Activated CD4-positive, alpha-beta T cell treated with anti-CD3 and anti-CD28 coated beads, Interleukin-2, Interleukin-4, amounts not matched to agents 100 ng/mL and 50 ng/mL, durations not matched to agents 16 hours and 8 hours (primary cell): ENCODE measurements at regions not wholly inside any gene's neighbourhood (a gene's known extent, or its start where the extent isn't known, plus 50 kb on each side); places are given as distances from the start of the nearest gene placed in this dataset.
"Not testable (repeated sequence)": the region's sequence is repeated elsewhere in the genome, so short reads cannot be mapped to it uniquely, and the experiment has no call there.

Experiments used
- DNase-seq: peaks from one replicate; pipeline ENCODE4 v3.0.0-alpha.2; 2020; ENCODE audit warnings: low spot score

DNA sequence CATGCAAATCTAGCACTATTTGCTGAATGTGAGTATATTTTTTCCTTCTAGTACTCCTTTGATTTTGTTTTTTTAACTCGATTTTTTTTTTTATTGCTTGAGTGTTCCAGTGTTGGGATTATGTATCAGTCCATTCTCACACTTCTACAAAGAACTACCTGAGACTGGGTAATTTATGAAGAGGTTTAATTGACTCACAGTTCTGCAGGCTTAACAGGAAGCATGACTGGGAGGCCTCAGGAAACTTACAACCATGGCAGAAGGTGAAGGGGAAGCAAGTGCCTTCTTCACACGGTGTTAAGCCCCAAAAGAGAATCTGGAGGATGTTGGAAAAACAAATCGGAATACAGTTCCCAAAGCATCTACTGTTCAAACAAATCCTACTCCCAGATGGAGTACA, 69.1 kb downstream of the ZNF518B start:
- DNase-seq: not testable (repeated sequence)

GRCh38 chr4:10385994-10386394, 71.2 kb downstream of the ZNF518B start:
- DNase-seq: no peak

GRCh38 chr4:10384974-10385373, 72.3 kb downstream of the ZNF518B start:
- no peak for DNase-seq

GRCh38 chr4:10383417-10383816, 73.8 kb downstream of the ZNF518B start:
- DNase-seq: no peak

DNA sequence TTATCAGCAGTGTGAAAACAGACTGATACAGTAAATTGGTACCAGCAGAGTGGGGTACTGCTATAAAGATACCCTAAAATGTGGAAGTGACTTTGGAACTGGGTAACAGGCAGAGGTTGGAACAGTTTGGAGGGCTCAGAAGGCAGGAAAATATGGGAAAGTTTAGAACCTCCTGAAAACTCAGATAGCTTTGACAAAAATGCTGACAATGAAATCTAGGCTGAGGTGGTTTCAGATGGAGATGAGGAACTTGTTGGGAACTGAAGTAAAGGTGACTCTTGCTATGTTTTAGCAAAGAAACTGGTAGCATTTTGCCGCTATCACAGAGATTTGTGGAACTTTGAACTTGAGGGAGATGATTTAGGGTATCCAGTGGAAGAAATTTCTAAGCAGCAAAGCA, 75.1 kb downstream of the ZNF518B start:
- DNase-seq: not testable (repeated sequence)

DNA sequence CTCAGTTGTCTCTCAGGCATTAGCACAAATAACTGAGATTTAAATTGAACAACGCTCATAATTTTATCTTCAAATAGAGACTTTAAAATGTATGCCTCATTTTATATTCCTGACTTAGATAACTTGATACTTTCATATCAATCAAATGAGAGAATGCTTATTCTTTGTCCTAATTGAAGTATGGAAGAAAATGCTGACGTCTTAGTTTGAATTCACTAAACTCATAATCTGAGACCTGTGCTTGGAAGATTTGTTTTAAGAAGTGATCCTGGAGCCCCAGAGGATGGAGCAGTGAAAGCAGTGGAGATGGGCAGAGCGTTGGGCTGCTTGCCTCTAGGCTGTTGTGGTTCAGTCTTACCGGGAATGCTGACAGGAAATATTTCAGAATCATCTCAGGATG, 76.1 kb downstream of the ZNF518B start:
- no peak for DNase-seq

GRCh38 chr4:10380735-10381134, 76.5 kb downstream of the ZNF518B start:
- DNase-seq: no peak

DNA sequence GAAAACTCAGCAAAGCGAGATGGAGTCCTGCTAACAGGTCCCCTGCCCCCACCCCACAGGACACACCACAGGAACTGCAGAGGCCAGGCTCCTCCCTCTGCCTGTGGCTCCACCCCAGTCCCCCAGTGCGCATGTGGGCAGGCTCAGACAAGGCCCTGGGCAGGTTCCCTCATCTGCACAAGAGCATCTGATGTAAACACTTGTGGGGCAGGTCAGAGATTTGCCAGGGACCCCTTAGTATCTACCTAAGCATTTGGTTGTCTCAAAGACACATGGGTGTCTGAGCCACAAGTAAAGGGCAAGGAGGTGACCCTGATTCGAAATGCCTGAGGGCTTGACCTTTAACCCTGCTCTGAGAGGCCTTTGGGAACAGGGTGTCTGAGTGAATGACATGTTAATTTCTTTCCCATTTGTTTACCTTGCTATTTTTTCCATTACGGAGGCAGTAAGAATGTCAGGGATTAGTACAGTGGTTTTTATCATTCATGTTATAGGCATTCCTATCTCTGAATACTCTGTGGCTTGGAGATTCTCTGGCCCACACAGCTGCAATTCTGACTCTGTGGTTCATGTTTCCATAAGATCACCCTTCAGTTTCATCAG, 85.3 kb downstream of the ZNF518B start:
- no peak for DNase-seq

DNA sequence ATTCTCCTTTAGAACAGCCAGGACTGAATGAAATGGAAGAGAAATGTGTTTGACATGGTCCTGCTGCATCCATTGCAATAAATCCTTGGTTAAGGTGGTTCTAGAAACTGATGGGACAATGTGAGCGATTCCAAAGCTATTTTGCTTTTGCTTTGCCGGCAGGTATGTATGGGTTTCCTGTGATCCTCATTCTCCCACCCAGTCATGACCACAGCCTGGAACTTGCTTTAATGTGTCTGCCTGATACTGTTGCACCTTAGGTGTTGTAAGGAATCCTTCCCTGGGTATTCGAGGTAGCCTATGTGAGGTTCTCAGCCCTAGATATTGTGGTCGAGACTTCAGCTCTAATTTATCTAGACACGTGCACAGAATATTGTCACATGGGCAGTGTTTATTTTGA, 86.1 kb downstream of the ZNF518B start:
- DNase-seq: no peak

- DNase-seq: no peak
Observed at GRCh38 chr4:10369517-10369916, 87.7 kb downstream of the ZNF518B start.

DNA sequence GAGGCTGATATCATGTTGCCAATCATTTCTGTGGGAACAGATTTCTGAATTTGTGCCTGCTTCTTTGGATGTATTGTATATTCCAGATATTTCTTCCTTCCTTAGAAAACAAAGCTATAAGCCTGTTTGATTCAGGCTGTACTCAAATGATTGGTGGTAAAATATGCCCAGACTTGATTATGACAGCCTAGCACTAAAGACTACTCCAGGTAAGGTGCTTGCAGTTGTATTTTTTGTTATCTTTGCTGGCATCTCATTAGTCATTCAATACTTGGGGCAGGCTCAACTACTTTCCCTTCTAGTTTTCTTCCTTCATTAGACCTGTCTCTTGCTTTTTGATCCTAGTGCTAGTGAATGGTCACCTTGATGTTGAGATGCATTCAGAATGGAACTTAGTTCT, 90.6 kb downstream of the ZNF518B start:
- DNase-seq: no peak

DNA sequence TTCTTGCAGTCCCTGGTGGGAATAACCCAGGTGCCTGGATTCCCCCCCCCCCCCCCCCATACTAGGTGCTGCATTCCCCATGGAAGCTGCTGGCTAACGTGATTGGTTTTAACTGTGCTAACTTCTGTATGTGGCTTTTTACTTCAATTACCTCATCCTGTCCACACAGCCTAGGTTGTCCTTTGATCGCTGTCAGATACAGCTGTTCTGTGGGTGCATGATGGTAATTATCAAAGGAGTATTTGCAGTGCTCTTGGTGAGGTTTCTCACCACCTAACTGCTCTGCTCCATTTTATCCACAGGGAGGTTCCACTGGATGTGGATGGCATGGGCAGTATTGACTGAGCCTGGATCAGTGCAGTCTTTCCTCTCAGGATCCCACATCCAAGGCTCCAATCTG, 93.0 kb downstream of the ZNF518B start:
- DNase-seq: no peak

DNA sequence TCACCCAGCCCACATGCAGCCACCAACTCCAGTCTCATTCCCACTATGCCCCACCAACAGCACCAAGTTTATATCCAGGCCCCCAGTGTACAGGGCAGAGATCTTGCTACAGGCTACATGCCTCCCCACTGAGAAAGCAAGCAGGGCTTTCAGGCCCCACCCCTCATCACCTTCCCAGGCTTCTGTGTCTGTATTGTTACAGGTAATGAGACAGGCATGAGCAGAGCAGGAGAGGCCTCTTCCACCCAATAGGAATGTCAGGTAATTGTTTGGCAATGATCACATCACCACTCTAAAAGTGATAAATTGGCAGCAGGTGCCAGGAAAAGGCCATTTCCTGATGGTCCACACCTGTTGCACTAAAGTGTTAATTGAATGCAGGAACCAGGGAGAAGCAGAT, 102.5 kb downstream of the ZNF518B start:
- DNase-seq: no peak

GRCh38 chr4:10354225-10354624, 103.0 kb downstream of the ZNF518B start:
- DNase-seq: no peak

DNA sequence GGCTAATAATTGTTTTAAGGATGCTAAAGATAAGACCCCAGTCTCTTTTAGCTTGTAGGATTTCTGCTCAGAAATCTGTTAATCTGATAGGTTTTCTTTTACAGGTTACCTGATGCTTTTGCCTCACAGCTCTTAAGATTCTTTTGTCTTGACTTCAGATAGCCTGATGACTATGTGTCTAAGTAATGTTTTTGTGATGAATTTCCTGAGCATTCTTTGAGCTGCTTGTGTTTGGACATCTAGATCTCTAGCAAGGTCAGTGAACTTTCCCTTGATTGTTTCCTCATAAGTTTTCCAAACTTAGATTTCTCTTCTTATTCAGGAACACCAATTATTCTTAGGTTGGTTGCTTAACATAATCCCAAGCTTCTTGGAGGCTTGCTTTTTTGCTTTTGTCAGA, 104.1 kb downstream of the ZNF518B start:
- no peak for DNase-seq

DNA sequence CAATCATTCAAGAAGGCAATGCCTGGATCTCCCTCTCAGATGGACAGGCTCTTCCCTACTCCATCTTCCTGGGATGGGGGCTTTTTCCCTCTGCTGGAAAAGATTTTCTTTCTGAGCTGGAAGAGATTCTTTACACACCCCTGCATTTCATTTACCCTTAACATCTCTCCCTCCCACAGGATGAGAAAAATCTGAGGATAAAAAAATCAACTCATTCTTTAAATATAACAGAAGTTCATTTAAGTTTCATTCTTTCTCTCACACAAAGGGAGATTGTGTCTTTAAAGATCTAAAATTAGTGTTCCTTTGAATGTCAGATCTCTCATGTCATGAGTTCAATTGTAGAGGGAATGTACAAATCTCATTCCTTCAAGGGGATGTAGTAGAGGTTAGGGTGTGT, 109.0 kb downstream of the ZNF518B start:
- DNase-seq: no peak

DNA sequence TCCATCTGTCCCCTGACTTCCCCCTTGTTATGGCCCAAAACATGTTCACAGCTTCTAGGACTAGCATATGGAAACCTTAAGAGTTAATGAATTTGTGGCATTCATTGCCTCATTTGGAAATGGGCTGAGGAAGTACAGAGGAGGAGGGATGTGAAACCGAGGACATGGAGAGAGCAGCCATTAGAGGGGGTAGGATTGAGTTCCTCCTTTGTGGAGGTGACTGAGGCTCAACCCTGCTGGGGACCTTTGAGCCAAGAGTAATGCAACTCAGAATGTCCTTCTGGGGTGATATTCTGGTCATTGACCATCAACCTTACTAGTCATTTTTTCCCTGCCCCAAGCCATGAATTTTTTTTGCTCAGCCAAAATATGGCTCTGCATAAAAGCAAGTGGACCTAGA, 109.4 kb downstream of the ZNF518B start:
- no peak for DNase-seq

DNA sequence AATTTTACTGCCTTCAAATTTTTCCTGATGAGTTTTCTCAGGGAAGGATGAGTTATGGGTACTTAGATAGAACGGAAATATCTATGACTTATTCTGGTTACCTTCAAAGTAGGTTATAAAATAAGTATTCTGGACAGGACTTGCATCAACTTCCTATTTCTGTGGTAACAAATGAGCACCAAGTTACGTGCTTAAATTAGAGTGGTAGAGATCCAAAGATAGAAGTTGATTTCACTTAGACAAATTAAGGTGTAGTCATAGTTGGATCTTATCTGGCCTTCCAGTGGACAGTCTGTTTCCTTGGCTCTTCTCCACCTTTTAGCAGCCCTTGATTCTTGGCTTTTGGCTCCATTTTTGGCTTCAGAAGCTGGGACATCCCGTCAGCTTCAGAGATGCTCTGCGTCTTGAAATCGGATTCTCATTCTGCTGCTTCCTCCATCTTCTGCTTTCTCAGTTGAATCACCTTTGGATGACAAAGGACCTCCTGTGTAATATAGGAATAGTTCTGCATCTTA, 109.9 kb downstream of the ZNF518B start:
- DNase-seq: no peak

DNA sequence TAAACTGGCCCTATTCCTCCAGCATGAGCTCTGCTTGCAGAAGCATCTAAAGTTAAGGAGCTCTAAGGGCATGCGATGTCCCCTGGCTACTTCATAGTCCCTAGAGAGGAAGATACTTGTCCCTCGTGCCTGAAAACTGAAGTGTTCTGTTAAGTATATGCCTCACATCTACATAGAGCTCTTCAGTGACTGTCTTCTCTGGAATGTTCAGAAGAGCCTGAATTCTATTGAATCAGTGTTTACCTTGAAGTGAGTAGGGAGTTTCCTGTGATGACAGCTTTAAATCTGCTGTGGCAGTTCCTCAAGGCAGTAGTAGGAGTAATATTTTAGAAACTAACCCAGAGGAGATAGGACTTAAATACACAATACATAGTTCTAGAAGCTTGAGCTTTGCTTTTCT, 111.2 kb downstream of the ZNF518B start:
- no peak for DNase-seq

GRCh38 chr4:10345381-10345784, 111.8 kb downstream of the ZNF518B start:
- DNase-seq: no peak

DNA sequence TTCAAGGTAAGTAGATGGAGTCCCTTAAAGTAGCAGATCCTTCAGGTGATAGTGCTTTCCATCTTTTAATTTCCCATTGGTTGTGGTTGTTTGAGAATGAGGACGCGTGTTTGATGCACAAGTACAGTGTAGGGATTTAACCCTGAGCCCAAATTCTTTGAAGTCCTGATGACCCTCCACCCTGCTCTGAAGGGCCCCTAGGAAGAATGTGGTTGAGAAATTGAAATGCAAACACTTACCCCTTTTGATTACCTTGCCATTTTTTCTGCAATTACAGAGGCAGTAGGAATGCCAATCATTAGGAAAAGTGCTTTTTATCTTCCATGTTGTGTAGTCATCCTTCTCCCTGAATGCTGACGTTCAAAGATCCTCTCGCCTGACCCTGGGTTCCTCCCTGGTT, 112.4 kb downstream of the ZNF518B start:
- no peak for DNase-seq

- no peak for DNase-seq
Observed at GRCh38 chr4:10343656-10344055, 113.6 kb downstream of the ZNF518B start.

DNA sequence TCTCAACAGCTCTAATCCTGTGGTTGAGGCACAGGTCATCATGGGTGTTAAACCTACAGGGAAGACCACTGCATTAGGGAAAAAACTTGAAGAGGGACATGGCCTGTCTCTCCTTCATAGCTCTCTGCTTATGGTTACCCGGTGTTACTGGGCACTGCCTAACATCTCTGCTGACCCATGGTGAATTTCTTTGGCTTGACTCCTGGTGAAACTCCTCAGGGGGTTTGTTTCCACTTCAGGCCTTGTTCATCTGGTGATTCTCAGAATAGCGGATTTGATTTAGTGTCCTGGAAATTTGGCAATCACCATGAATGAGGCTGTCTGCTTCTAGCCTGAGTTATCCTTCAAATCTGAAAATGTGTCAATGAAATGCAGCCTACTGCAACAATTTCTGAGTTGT, 114.4 kb downstream of the ZNF518B start:
- DNase-seq: no peak

DNA sequence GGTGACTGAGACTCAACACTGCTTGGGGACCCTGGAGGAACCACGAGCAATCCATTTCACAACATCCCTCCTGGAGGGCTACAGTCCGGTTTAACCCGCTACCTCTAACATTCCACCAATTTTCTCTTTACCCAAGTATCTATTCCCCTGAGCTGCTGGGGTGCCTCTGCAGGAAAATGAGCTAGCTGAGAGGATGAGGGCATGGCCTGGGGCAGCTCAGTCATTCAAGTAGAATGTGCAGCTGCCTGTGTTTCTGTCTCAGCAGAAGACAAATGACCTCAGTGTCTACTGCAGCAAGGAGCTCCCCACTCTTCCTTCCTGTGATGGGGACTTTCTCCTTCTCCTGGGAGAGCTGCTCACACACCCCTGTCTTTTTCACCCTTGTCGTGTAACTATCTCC, 120.8 kb downstream of the ZNF518B start:
- DNase-seq: no peak

GRCh38 chr4:10335050-10335449, 122.2 kb downstream of the ZNF518B start:
- no peak for DNase-seq
